ENCODE measurements at regions not wholly inside any gene's neighbourhood (a gene's known extent, or its start where the extent isn't known, plus 50 kb on each side); places are given as distances from the start of the nearest gene placed in this dataset.

GRCh38 chr11:59266491-59266890 lies 53.8 kb upstream of the MPEG1 start:
- TF ChIP-seq CTCF (IDR thresholded peaks at IDR 0.05) (no peak), POLR2A (IDR thresholded peaks at IDR 0.05) (no peak)

Data from body of pancreas (tissue), 4 donors.